Heart left ventricle (tissue), 13 donors: ENCODE measurements at regions not wholly inside any gene's neighbourhood (a gene's known extent, or its start where the extent isn't known, plus 50 kb on each side); places are given as distances from the start of the nearest gene placed in this dataset.

Experiments
- POLR2A ChIP-seq, 2 donors: fragments of 450-650 bp; IDR thresholded peaks; one replicate each; pipeline ENCODE4 v1.6.1; 2017; ENCODE audit warnings: antibody characterized with exemption in 2 of 2, mild to moderate bottlenecking in 2 of 2, moderate library complexity in 2 of 2
- TF ChIP-seq, protein P1 (sequence below), 12 donors: fragments of 200-600 bp; sonication (generic) in 4 of 12; IDR thresholded peaks; one replicate each; pipeline versions ENCODE4 v1.5.0 to v1.8.0; 2018 to 2022; ENCODE audit warnings: antibody characterized with exemption in 12 of 12, mild to moderate bottlenecking in 5 of 12
- donor health status: ischemic (EF 13 %, LVEDD 7.1; RV severe dilation, severe dysfunction).
- donor health status: DM: no; HTN: yes; CAD: no.
- donor health status: DM: no; HTN: no; CAD: no.
- donor health status: ischemic (EF 25% LVEDD 6.9; RV normal size, moderate dysfunction).
- donor health status: ischemic (EF 25% LVEDD 5.7; RV mildly dilated, moderate dysfunction).
- donor health status: ischemic (EF 35%, LVEDD 5.7; RV mildly dilated, moderate dysfunction).
- donor health status: nonischemic (EF 11% LVEDD 7.7; RV severe dilation, severe dysfunction).
- donor health status: DM: yes; HTN: yes; CAD: no.
- donor health status: PGD.
- donor health status: ischemic (EF 29% LVEDD 5.4; RV normal size, mild dysfunction).
- donor health status: nonischemic (EF 23%, LVEDD 6.1; RV moderate dilation, normal function).

DNA sequence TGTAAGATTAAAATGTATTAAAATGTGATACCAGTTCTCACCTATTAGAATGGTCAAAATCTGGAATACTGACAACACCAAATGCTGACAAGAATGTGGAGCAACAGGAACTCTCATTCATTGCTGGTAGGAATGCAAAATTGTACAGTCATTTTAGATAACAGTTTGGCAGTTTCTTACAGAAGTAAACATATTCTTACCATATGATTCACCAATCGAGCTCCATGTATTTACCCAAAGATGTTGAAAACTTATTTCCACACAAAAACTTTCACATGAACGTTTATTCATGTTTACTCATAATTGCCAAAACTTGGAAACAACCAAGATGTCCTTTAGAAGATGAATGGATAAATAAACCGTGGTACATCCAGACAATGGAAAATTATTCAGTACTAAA lies 1193.5 kb upstream of the ACVR2A start:
- TF ChIP-seq POLR2A (IDR thresholded peaks at IDR 0.05) = no peak
- TF ChIP-seq, protein P1, sequence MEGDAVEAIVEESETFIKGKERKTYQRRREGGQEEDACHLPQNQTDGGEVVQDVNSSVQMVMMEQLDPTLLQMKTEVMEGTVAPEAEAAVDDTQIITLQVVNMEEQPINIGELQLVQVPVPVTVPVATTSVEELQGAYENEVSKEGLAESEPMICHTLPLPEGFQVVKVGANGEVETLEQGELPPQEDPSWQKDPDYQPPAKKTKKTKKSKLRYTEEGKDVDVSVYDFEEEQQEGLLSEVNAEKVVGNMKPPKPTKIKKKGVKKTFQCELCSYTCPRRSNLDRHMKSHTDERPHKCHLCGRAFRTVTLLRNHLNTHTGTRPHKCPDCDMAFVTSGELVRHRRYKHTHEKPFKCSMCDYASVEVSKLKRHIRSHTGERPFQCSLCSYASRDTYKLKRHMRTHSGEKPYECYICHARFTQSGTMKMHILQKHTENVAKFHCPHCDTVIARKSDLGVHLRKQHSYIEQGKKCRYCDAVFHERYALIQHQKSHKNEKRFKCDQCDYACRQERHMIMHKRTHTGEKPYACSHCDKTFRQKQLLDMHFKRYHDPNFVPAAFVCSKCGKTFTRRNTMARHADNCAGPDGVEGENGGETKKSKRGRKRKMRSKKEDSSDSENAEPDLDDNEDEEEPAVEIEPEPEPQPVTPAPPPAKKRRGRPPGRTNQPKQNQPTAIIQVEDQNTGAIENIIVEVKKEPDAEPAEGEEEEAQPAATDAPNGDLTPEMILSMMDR (IDR thresholded peaks at IDR 0.05) = no peak
